HFFc6 (cell line): ENCODE measurements at regions not wholly inside any gene's neighbourhood (a gene's known extent, or its start where the extent isn't known, plus 50 kb on each side); places are given as distances from the start of the nearest gene placed in this dataset.

Source experiments
- DNase-seq: peaks from one replicate; pipeline ENCODE4 v3.0.0-alpha.2; 2018
- H3K27ac Mint-ChIP-seq: 2 replicates; pipeline ENCODE4 v1.8.0; 2020; ENCODE audit warnings: mild to moderate bottlenecking, mixed read lengths
- H3K27me3 Mint-ChIP-seq: 2 replicates; pipeline ENCODE4 v1.8.0; 2021; ENCODE audit warnings: mild to moderate bottlenecking, moderate library complexity, mixed read lengths; ENCODE audit not compliant: insufficient read depth
- H3K36me3 Mint-ChIP-seq: 2 replicates; pipeline ENCODE4 v1.8.0; 2021; ENCODE audit warnings: low read depth, mixed read lengths
- H3K4me1 Mint-ChIP-seq: 2 replicates; pipeline ENCODE4 v1.8.0; 2020; ENCODE audit warnings: low read depth, mixed read lengths
- H3K4me3 Mint-ChIP-seq: 2 replicates; pipeline ENCODE4 v1.8.0; 2020; ENCODE audit warnings: mild to moderate bottlenecking, moderate library complexity, mixed read lengths
- H3K9me3 Mint-ChIP-seq: 2 replicates; pipeline ENCODE4 v1.8.0; 2020; ENCODE audit warnings: mild to moderate bottlenecking, mixed read lengths
- TF ChIP-seq, protein P1 (sequence below): fragments of 200-600 bp; sonication (generic); IDR thresholded peaks from 2 replicates; pipeline ENCODE4 v1.5.0; 2021; ENCODE audit warnings: antibody characterized with exemption, mild to moderate bottlenecking

DNA sequence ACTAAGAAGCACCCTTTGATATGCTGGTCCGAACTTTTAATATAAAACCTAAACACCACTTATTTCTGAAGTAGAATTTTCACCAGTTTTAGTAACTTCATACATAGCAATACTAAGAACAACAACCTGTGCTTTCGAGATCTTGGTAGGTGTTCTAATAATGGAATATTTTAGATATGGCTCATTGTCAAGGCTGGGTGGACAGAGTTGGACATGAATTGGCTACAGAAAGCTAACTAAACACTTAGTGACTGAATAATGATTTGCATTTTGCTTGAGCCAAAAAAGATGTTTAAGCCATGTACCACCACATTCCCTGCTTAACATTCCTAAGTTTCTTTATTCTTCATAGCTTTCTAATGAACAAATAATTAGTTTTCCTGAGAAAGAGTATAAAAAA is 344.3 kb upstream of the SGCG start:
- Mint-ChIP-seq H3K27me3 (peaks cover 4% of the 10 kb centered on the region; the same call in 1 of the 2 replicates), H3K4me3 (no peak overlapping the region), H3K9me3 (no peaks in the 10 kb centered on the region), H3K36me3 (no peaks in the 10 kb centered on the region), H3K4me1 (no peaks in the 10 kb centered on the region), H3K27ac (no peak overlapping the region)
- DNase-seq = no peak
- TF ChIP-seq, protein P1, sequence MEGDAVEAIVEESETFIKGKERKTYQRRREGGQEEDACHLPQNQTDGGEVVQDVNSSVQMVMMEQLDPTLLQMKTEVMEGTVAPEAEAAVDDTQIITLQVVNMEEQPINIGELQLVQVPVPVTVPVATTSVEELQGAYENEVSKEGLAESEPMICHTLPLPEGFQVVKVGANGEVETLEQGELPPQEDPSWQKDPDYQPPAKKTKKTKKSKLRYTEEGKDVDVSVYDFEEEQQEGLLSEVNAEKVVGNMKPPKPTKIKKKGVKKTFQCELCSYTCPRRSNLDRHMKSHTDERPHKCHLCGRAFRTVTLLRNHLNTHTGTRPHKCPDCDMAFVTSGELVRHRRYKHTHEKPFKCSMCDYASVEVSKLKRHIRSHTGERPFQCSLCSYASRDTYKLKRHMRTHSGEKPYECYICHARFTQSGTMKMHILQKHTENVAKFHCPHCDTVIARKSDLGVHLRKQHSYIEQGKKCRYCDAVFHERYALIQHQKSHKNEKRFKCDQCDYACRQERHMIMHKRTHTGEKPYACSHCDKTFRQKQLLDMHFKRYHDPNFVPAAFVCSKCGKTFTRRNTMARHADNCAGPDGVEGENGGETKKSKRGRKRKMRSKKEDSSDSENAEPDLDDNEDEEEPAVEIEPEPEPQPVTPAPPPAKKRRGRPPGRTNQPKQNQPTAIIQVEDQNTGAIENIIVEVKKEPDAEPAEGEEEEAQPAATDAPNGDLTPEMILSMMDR = no peak

- no peak for DNase-seq
- no peak overlapping the region for H3K27ac Mint-ChIP-seq
- TF ChIP-seq, protein P1 = no peak
- peaks cover 4% of the 10 kb centered on the region; the same call in 1 of the 2 replicates for H3K27me3 Mint-ChIP-seq
- H3K9me3 Mint-ChIP-seq = no peaks in the 10 kb centered on the region; the same call in 1 of the 2 replicates
- no peaks in the 10 kb centered on the region for H3K4me1 Mint-ChIP-seq
- H3K36me3 Mint-ChIP-seq = no peaks in the 10 kb centered on the region
- no peak overlapping the region for H3K4me3 Mint-ChIP-seq
Observed at GRCh38 chr13:22837980-22838647, 342.7 kb upstream of the SGCG start.

- Mint-ChIP-seq H3K4me1 (no peaks in the 10 kb centered on the region), H3K27ac (no peak overlapping the region), H3K9me3 (peaks cover 7% of the 10 kb centered on the region; the same call in 1 of the 2 replicates), H3K36me3 (no peaks in the 10 kb centered on the region), H3K4me3 (no peak overlapping the region), H3K27me3 (peaks cover 4% of the 10 kb centered on the region; the same call in 1 of the 2 replicates)
- no peak for DNase-seq
- TF ChIP-seq, protein P1 = no peak
Observed at GRCh38 chr13:22839603-22840530, 340.9 kb upstream of the SGCG start.

- no peak overlapping the region for H3K27ac Mint-ChIP-seq
- no peaks in the 10 kb centered on the region for H3K4me1 Mint-ChIP-seq
- no peak overlapping the region for H3K4me3 Mint-ChIP-seq
- H3K9me3 Mint-ChIP-seq = peaks cover 13% of the 10 kb centered on the region; the same call in 1 of the 2 replicates
- no peaks in the 10 kb centered on the region for H3K27me3 Mint-ChIP-seq
- TF ChIP-seq, protein P1 = no peak
- no peak for DNase-seq
- H3K36me3 Mint-ChIP-seq = no peaks in the 10 kb centered on the region
Observed at GRCh38 chr13:22846551-22846950, 334.2 kb upstream of the SGCG start.

DNA sequence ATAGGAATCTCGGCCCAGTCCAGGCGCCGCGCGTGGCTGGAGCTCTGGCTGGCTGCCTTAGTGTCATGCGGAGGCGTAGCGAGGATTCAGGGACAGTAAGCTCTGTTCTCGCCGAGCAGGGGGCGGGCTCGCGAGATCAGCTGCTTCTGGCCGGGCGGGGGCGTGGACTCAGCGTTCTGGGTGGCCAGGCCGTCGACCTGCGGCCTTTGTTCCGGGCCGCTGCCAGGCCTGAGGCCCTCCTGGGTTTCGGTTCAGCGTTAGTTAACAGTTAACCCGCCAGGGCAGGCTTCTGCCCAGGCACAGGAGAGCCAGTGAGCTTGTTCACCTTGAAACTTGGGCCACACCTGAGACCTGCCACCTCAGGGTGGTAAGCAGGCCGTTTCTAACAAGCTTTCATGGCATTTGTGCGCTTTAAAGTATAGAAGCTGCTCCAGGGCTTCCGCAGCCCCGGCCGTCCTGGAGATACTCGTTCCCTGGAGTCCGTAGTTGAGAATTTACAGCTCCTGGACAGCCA is 332.2 kb upstream of the SGCG start:
- TF ChIP-seq, protein P1 = no peak
- Mint-ChIP-seq H3K27me3 (no peaks in the 10 kb centered on the region), H3K4me3 (no peak overlapping the region), H3K9me3 (peaks cover 10% of the 10 kb centered on the region; the same call in 1 of the 2 replicates), H3K36me3 (no peaks in the 10 kb centered on the region), H3K4me1 (no peaks in the 10 kb centered on the region), H3K27ac (no peak overlapping the region)
- no peak for DNase-seq
